ENCODE measurements at regions not wholly inside any gene's neighbourhood (a gene's known extent, or its start where the extent isn't known, plus 50 kb on each side); places are given as distances from the start of the nearest gene placed in this dataset.

GRCh38 chr2:44825702-44826101 lies 115.8 kb upstream of the SIX3 start:
- DNase-seq, result no peak

- peak; percentile 34 for DNase-seq
Observed at GRCh38 chr2:44826601-44827000, 114.9 kb upstream of the SIX3 start.

- DNase-seq, result no peak
Observed at GRCh38 chr2:44829771-44830170, 111.7 kb upstream of the SIX3 start.

- no peak for DNase-seq
Observed at GRCh38 chr2:44833171-44834069, 108.1 kb upstream of the SIX3 start.

GRCh38 chr2:44834656-44835055 lies 106.8 kb upstream of the SIX3 start:
- no peak for DNase-seq

- no peak for DNase-seq
Observed at GRCh38 chr2:44836174-44836573, 105.3 kb upstream of the SIX3 start.

- no peak for DNase-seq
Observed at GRCh38 chr2:44836916-44837315, 104.6 kb upstream of the SIX3 start.

GRCh38 chr2:44838116-44838790 lies 103.2 kb upstream of the SIX3 start:
- DNase-seq, result no peak

- no peak for DNase-seq
Observed at GRCh38 chr2:44839370-44839769, 102.1 kb upstream of the SIX3 start.

- DNase-seq, result no peak
Observed at GRCh38 chr2:44839771-44840502, 101.6 kb upstream of the SIX3 start.

- DNase-seq, result no peak
Observed at GRCh38 chr2:44840503-44840850, 101.0 kb upstream of the SIX3 start.

- DNase-seq, result no peak
Observed at GRCh38 chr2:44843086-44843485, 98.4 kb upstream of the SIX3 start.

GRCh38 chr2:44843641-44844310 lies 97.7 kb upstream of the SIX3 start:
- no peak for DNase-seq

- DNase-seq, result no peak
Observed at GRCh38 chr2:44844651-44845270, 96.7 kb upstream of the SIX3 start.

GRCh38 chr2:44848026-44848425 lies 93.5 kb upstream of the SIX3 start:
- DNase-seq, result no peak

- DNase-seq, result no peak
Observed at GRCh38 chr2:44850016-44850415, 91.5 kb upstream of the SIX3 start.

GRCh38 chr2:44851518-44851917 lies 90.0 kb upstream of the SIX3 start:
- no peak for DNase-seq

- no peak for DNase-seq
Observed at GRCh38 chr2:44852594-44852993, 88.9 kb upstream of the SIX3 start.

GRCh38 chr2:44859337-44859736 lies 82.2 kb upstream of the SIX3 start:
- DNase-seq, result no peak

GRCh38 chr2:44866152-44866551 lies 75.3 kb upstream of the SIX3 start:
- no peak for DNase-seq

- DNase-seq, result no peak
Observed at GRCh38 chr2:44869761-44870160, 71.7 kb upstream of the SIX3 start.

GRCh38 chr2:44877417-44877816 lies 64.1 kb upstream of the SIX3 start:
- no peak for DNase-seq
